ENCODE measurements at regions not wholly inside any gene's neighbourhood (a gene's known extent, or its start where the extent isn't known, plus 50 kb on each side); places are given as distances from the start of the nearest gene placed in this dataset.

GRCh38 chr10:4459531-4459930, 366.5 kb upstream of the AKR1E2 start:
- DNase-seq = no peak
- in situ Hi-C loops (cut with MboI; ENCODE audit: low pct_ligation_motif_present in 1 of 4, low pct_unique_long_range_greater_than_20kb in 1 of 4, low sequenced_read_pairs in 3 of 4) = no loop called here

GRCh38 chr10:4457597-4457996, 368.4 kb upstream of the AKR1E2 start:
- no peak overlapping the region for H3K4me3 ChIP-seq
- intact Hi-C loops (cut with DNase I; ENCODE audit: low total_unique reads) (no loop called here), in situ Hi-C loops (cut with MboI; ENCODE audit: low pct_ligation_motif_present in 1 of 4, low pct_unique_long_range_greater_than_20kb in 1 of 4, low sequenced_read_pairs in 3 of 4) (no loop called here)
- no peaks in the 10 kb centered on the region for H3K36me3 ChIP-seq
- no peak for TF ChIP-seq EP300 (IDR thresholded peaks at IDR 0.05; ENCODE audit: low read depth)
- TF ChIP-seq POLR2A (IDR thresholded peaks at IDR 0.05) = no peak
- no peak for TF ChIP-seq POLR2AphosphoS5 (IDR thresholded peaks at IDR 0.05)
- no peak for TF ChIP-seq CTCF (IDR thresholded peaks at IDR 0.05)
- no peaks in the 10 kb centered on the region for H3K4me1 ChIP-seq
- no peaks in the 10 kb centered on the region for H3K9me3 ChIP-seq
- WGBS, 2 donors (ENCODE audit: low coverage in 1 of 2) = 92% methylated on average over 7 to 14 of the region's 14 CpGs
- DNase-seq = no peak
- H3K27ac ChIP-seq = no peak overlapping the region
- H3K27me3 ChIP-seq = no peaks in the 10 kb centered on the region

More at GRCh38 chr10:4459531-4459930, 366.5 kb upstream of the AKR1E2 start:
- Histone ChIP-seq H3K9me3 (no peaks in the 10 kb centered on the region), H3K36me3 (no peaks in the 10 kb centered on the region), H3K27me3 (no peaks in the 10 kb centered on the region), H3K27ac (no peak overlapping the region), H3K4me3 (no peak overlapping the region), H3K4me1 (no peaks in the 10 kb centered on the region)
- TF ChIP-seq POLR2A (IDR thresholded peaks at IDR 0.05) (no peak), POLR2AphosphoS5 (IDR thresholded peaks at IDR 0.05) (no peak), CTCF (IDR thresholded peaks at IDR 0.05) (no peak), EP300 (IDR thresholded peaks at IDR 0.05; ENCODE audit: low read depth) (no peak)
- WGBS, 2 donors (ENCODE audit: low coverage in 1 of 2) = 69 to 77% methylated on average over 5 of the region's 5 CpGs
- intact Hi-C loops (cut with DNase I; ENCODE audit: low total_unique reads) = no loop called here

- TF ChIP-seq POLR2A (IDR thresholded peaks at IDR 0.05) (no peak), POLR2AphosphoS5 (IDR thresholded peaks at IDR 0.05) (no peak), CTCF (IDR thresholded peaks at IDR 0.05) (no peak), EP300 (IDR thresholded peaks at IDR 0.05; ENCODE audit: low read depth) (no peak)
- 64 to 66% methylated on average over 1 of the region's 1 CpG for WGBS, 2 donors (ENCODE audit: low coverage in 1 of 2)
- Histone ChIP-seq H3K4me1 (no peaks in the 10 kb centered on the region), H3K27me3 (no peaks in the 10 kb centered on the region), H3K9me3 (no peaks in the 10 kb centered on the region), H3K27ac (no peak overlapping the region), H3K4me3 (no peak overlapping the region), H3K36me3 (no peaks in the 10 kb centered on the region)
- no peak for DNase-seq
- in situ Hi-C loops (cut with MboI; ENCODE audit: low pct_ligation_motif_present in 1 of 4, low pct_unique_long_range_greater_than_20kb in 1 of 4, low sequenced_read_pairs in 3 of 4) = no loop called here
- intact Hi-C loops (cut with DNase I; ENCODE audit: low total_unique reads) = no loop called here
These were observed 369.2 kb upstream of the AKR1E2 start for GRCh38 chr10:4456776-4457175.

- Histone ChIP-seq H3K27me3 (no peaks in the 10 kb centered on the region), H3K4me1 (no peaks in the 10 kb centered on the region), H3K4me3 (no peak overlapping the region), H3K9me3 (no peaks in the 10 kb centered on the region), H3K36me3 (no peaks in the 10 kb centered on the region), H3K27ac (no peak overlapping the region)
- WGBS, 2 donors (ENCODE audit: low coverage in 1 of 2) = 78 to 80% methylated on average over 3 of the region's 3 CpGs
- intact Hi-C loops (cut with DNase I; ENCODE audit: low total_unique reads) (no loop called here), in situ Hi-C loops (cut with MboI; ENCODE audit: low pct_ligation_motif_present in 1 of 4, low pct_unique_long_range_greater_than_20kb in 1 of 4, low sequenced_read_pairs in 3 of 4) (no loop called here)
- TF ChIP-seq POLR2AphosphoS5 (IDR thresholded peaks at IDR 0.05) = no peak
- TF ChIP-seq POLR2A (IDR thresholded peaks at IDR 0.05) = no peak
- TF ChIP-seq EP300 (IDR thresholded peaks at IDR 0.05; ENCODE audit: low read depth) = no peak
- no peak for TF ChIP-seq CTCF (IDR thresholded peaks at IDR 0.05)
- DNase-seq = no peak
These were observed 369.7 kb upstream of the AKR1E2 start for GRCh38 chr10:4456279-4456678.
